ENCODE measurements at regions not wholly inside any gene's neighbourhood (a gene's known extent, or its start where the extent isn't known, plus 50 kb on each side); places are given as distances from the start of the nearest gene placed in this dataset.

GRCh38 chr4:101669832-101670188 is 120.7 kb upstream of the BANK1 start:
- intact Hi-C loops (cut with DNase I, micrococcal nuclease), result no loop called here
- Histone ChIP-seq H3K4me1 (ENCODE audit: low read depth) (no peaks in the 10 kb centered on the region), H3K36me3 (ENCODE audit: low read depth) (no peaks in the 10 kb centered on the region), H3K4me3 (no peak overlapping the region), H3K9me3 (peaks cover 4% of the 10 kb centered on the region)
- ATAC-seq, result no peak
- no peak for TF ChIP-seq CTCF (IDR thresholded peaks at IDR 0.05)
- DNase-seq, result no peak

GRCh38 chr4:101669138-101669831 is 121.2 kb upstream of the BANK1 start:
- Histone ChIP-seq H3K4me3 (no peak overlapping the region), H3K4me1 (ENCODE audit: low read depth) (no peaks in the 10 kb centered on the region), H3K36me3 (ENCODE audit: low read depth) (no peaks in the 10 kb centered on the region), H3K9me3 (peaks cover 2% of the 10 kb centered on the region)
- intact Hi-C loops (cut with DNase I, micrococcal nuclease), result no loop called here
- no peak for TF ChIP-seq CTCF (IDR thresholded peaks at IDR 0.05)
- DNase-seq (no peak), ATAC-seq (no peak)

DNA sequence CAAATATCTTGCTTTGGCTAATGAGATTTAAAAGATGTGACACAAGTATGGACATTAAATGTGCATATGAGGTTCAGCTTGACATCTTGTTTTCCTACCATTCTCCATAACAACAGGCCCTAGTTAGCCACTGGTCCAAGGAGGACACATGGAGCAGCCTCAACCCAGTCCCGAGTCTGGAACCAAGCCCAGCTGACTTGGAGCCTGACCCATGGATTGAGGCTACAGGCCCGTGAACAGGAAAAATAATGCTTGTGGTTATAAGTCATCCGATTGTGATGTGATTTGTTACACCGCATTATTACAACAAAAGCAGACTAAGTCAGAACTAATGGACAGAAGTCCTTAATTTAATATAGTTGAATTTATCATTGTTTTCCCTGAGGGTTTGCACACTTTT is 123.2 kb upstream of the BANK1 start:
- no peak for TF ChIP-seq CTCF (IDR thresholded peaks at IDR 0.05)
- Histone ChIP-seq H3K4me3 (no peak overlapping the region), H3K4me1 (ENCODE audit: low read depth) (no peaks in the 10 kb centered on the region), H3K9me3 (no peaks in the 10 kb centered on the region), H3K36me3 (ENCODE audit: low read depth) (no peaks in the 10 kb centered on the region)
- DNase-seq (no peak), ATAC-seq (no peak)
- intact Hi-C loops (cut with DNase I, micrococcal nuclease), result no loop called here

- Histone ChIP-seq H3K4me3 (no peak overlapping the region), H3K9me3 (no peaks in the 10 kb centered on the region), H3K36me3 (ENCODE audit: low read depth) (no peaks in the 10 kb centered on the region), H3K4me1 (ENCODE audit: low read depth) (no peaks in the 10 kb centered on the region)
- no peak for DNase-seq
- no peak for TF ChIP-seq CTCF (IDR thresholded peaks at IDR 0.05)
- no peak for ATAC-seq
- intact Hi-C loops (cut with DNase I, micrococcal nuclease), result no loop called here
These were observed 129.9 kb upstream of the BANK1 start for GRCh38 chr4:101660607-101661006.

DNA sequence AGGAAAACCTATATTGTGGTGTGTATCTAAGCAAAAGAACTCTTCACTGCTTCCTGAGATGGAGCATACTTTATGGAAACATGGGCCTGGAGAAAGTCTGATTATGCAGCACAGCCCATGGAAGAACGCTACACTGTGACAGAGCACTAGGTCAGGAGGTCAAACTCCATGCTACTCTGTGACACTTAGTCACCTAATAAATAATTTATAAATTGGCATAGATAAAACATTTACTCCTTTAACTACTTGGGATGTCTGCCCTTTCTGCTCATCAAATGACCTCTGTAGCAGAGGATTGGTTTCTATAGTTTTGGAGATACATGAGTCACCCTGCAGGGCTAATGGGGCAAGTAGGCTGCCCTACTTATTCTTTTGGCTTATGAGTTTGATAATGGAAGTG is 134.7 kb upstream of the BANK1 start:
- DNase-seq, result no peak

More for the DNA sequence above, 134.7 kb upstream of the BANK1 start:
- intact Hi-C loops (cut with DNase I, micrococcal nuclease), result no loop called here
- Histone ChIP-seq H3K9me3 (no peaks in the 10 kb centered on the region), H3K36me3 (ENCODE audit: low read depth) (no peaks in the 10 kb centered on the region), H3K4me1 (ENCODE audit: low read depth) (no peaks in the 10 kb centered on the region), H3K4me3 (no peak overlapping the region)
- no peak for TF ChIP-seq CTCF (IDR thresholded peaks at IDR 0.05)
- no peak for ATAC-seq

All from mucosa of descending colon (tissue), 3 donors.